ENCODE measurements at regions not wholly inside any gene's neighbourhood (a gene's known extent, or its start where the extent isn't known, plus 50 kb on each side); places are given as distances from the start of the nearest gene placed in this dataset.
"Not testable (repeated sequence)": the region's sequence is repeated elsewhere in the genome, so short reads cannot be mapped to it uniquely, and the experiment has no call there.

GRCh38 chr4:155474758-155475157, 98.0 kb upstream of the MAP9 start:
- DNase-seq (ENCODE audit: extremely low read depth, low read depth, low spot score) = no peak

- peak; percentile 5 for DNase-seq (ENCODE audit: extremely low read depth, low read depth, low spot score)
Observed at GRCh38 chr4:155473420-155474095, 96.8 kb upstream of the MAP9 start.

GRCh38 chr4:155468282-155468681, 91.5 kb upstream of the MAP9 start:
- no peak for DNase-seq (ENCODE audit: extremely low read depth, low read depth, low spot score)

GRCh38 chr4:155450676-155451075, 73.9 kb upstream of the MAP9 start:
- DNase-seq (ENCODE audit: extremely low read depth, low read depth, low spot score) = no peak

GRCh38 chr4:155445306-155445705, 68.5 kb upstream of the MAP9 start:
- DNase-seq (ENCODE audit: extremely low read depth, low read depth, low spot score) = no peak

- DNase-seq (ENCODE audit: extremely low read depth, low read depth, low spot score) = no peak
Observed at GRCh38 chr4:155444721-155445120, 68.0 kb upstream of the MAP9 start.

GRCh38 chr4:155442267-155443105, 65.7 kb upstream of the MAP9 start:
- peak; percentile 56 for DNase-seq (ENCODE audit: extremely low read depth, low read depth, low spot score)

- DNase-seq (ENCODE audit: extremely low read depth, low read depth, low spot score) = no peak
Observed at GRCh38 chr4:155441475-155441874, 64.7 kb upstream of the MAP9 start.

- not testable (repeated sequence) for DNase-seq (ENCODE audit: extremely low read depth, low read depth, low spot score)
Observed at GRCh38 chr4:155439760-155440159, 63.0 kb upstream of the MAP9 start.

- no peak for DNase-seq (ENCODE audit: extremely low read depth, low read depth, low spot score)
Observed at GRCh38 chr4:155434904-155435303, 58.1 kb upstream of the MAP9 start.

- DNase-seq (ENCODE audit: extremely low read depth, low read depth, low spot score) = no peak
Observed at GRCh38 chr4:155434366-155434765, 57.6 kb upstream of the MAP9 start.

GRCh38 chr4:155433636-155434360, 57.0 kb upstream of the MAP9 start:
- DNase-seq (ENCODE audit: extremely low read depth, low read depth, low spot score) = no peak

GRCh38 chr4:155430895-155431795, 54.4 kb upstream of the MAP9 start:
- no peak for DNase-seq (ENCODE audit: extremely low read depth, low read depth, low spot score)

GRCh38 chr4:155428128-155428527, 51.4 kb upstream of the MAP9 start:
- no peak for DNase-seq (ENCODE audit: extremely low read depth, low read depth, low spot score)

GRCh38 chr4:155426953-155427352, 50.2 kb upstream of the MAP9 start:
- no peak for DNase-seq (ENCODE audit: extremely low read depth, low read depth, low spot score)

All from glomerular endothelial cell (primary cell).